ENCODE measurements at regions not wholly inside any gene's neighbourhood (a gene's known extent, or its start where the extent isn't known, plus 50 kb on each side); places are given as distances from the start of the nearest gene placed in this dataset.

- TF ChIP-seq CTCF (IDR thresholded peaks at IDR 0.05) (no peak), POLR2A (IDR thresholded peaks at IDR 0.05) (no peak)
Measured at GRCh38 chr7:35893649-35894048, 92.8 kb downstream of the SEPTIN7 start.
